ENCODE measurements at regions not wholly inside any gene's neighbourhood (a gene's known extent, or its start where the extent isn't known, plus 50 kb on each side); places are given as distances from the start of the nearest gene placed in this dataset.

- ATAC-seq (ENCODE audit: low read depth): no peak
- Histone ChIP-seq H3K9ac (ENCODE audit: low read length) (no peak overlapping the region), H3K4me1 (ENCODE audit: control insufficient read depth in 2 of 2, insufficient read depth in 2 of 2, low read length in 2 of 2) (no peaks in the 10 kb centered on the region), H3K27ac (ENCODE audit: low read length in 2 of 2) (no peak overlapping the region), H3K4me3 (ENCODE audit: control extremely low read depth in 1 of 5, extremely low read depth in 1 of 5, insufficient read depth in 1 of 5, low read depth in 2 of 5, low read length in 4 of 5) (no peak overlapping the region), H4K20me1 (ENCODE audit: control insufficient read depth, insufficient read depth, low read length, poor library complexity, severe bottlenecking) (no peaks in the 10 kb centered on the region), H3K36me3 (replicated peaks in 1 of 2; ENCODE audit: control extremely low read depth in 1 of 2, control insufficient read depth in 1 of 2, extremely low read depth in 1 of 2, insufficient read depth in 2 of 2, low read length in 1 of 2) (no peaks in the 10 kb centered on the region), H3K9me3 (ENCODE audit: control extremely low read depth in 1 of 3, control insufficient read depth in 2 of 3, insufficient read depth in 1 of 3, low read length in 2 of 3) (no peaks in the 10 kb centered on the region), H3K27me3 (replicated peaks in 1 of 4; ENCODE audit: control extremely low read depth in 1 of 4, control insufficient read depth in 3 of 4, insufficient read depth in 4 of 4, low read length in 3 of 4) (no peaks in the 10 kb centered on the region), H2AFZ (ENCODE audit: insufficient read depth, low read depth, low read length, poor library complexity, severe bottlenecking) (no peak overlapping the region), H3K79me2 (ENCODE audit: control insufficient read depth, insufficient read depth, low read length) (no peaks in the 10 kb centered on the region), H3K4me2 (replicated peaks; ENCODE audit: low read depth, low read length, poor library complexity, severe bottlenecking) (no peak overlapping the region)
- CTCF ChIA-PET: no interaction called here
- no peaks in the 10 kb centered on the region for H3K4me1 Mint-ChIP-seq
- intact Hi-C loops (cut with micrococcal nuclease): no loop called here
- WGBS (ENCODE audit: insufficient coverage): 93% methylated on average over 15 of the region's 16 CpGs
- TF ChIP-seq EZH2 (IDR thresholded peaks at IDR 0.05; ENCODE audit: borderline replicate concordance, insufficient read depth, low read depth, low read length, poor library complexity, severe bottlenecking): no peak
- TF ChIP-seq, protein P1, sequence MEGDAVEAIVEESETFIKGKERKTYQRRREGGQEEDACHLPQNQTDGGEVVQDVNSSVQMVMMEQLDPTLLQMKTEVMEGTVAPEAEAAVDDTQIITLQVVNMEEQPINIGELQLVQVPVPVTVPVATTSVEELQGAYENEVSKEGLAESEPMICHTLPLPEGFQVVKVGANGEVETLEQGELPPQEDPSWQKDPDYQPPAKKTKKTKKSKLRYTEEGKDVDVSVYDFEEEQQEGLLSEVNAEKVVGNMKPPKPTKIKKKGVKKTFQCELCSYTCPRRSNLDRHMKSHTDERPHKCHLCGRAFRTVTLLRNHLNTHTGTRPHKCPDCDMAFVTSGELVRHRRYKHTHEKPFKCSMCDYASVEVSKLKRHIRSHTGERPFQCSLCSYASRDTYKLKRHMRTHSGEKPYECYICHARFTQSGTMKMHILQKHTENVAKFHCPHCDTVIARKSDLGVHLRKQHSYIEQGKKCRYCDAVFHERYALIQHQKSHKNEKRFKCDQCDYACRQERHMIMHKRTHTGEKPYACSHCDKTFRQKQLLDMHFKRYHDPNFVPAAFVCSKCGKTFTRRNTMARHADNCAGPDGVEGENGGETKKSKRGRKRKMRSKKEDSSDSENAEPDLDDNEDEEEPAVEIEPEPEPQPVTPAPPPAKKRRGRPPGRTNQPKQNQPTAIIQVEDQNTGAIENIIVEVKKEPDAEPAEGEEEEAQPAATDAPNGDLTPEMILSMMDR (IDR thresholded peaks at IDR 0.05): no peak
- no peak overlapping the region for H3K4me3 Mint-ChIP-seq
- no peak for DNase-seq
- POLR2A ChIA-PET: no interaction called here
- H3K27me3 Mint-ChIP-seq: peaks cover 10% of the 10 kb centered on the region
- no peak overlapping the region for H3K27ac Mint-ChIP-seq
- no peaks in the 10 kb centered on the region for H3K9me3 Mint-ChIP-seq (ENCODE audit: insufficient read depth)
Observed at GRCh38 chr2:215514516-215514915, 78.6 kb upstream of the FN1 start.

DNA sequence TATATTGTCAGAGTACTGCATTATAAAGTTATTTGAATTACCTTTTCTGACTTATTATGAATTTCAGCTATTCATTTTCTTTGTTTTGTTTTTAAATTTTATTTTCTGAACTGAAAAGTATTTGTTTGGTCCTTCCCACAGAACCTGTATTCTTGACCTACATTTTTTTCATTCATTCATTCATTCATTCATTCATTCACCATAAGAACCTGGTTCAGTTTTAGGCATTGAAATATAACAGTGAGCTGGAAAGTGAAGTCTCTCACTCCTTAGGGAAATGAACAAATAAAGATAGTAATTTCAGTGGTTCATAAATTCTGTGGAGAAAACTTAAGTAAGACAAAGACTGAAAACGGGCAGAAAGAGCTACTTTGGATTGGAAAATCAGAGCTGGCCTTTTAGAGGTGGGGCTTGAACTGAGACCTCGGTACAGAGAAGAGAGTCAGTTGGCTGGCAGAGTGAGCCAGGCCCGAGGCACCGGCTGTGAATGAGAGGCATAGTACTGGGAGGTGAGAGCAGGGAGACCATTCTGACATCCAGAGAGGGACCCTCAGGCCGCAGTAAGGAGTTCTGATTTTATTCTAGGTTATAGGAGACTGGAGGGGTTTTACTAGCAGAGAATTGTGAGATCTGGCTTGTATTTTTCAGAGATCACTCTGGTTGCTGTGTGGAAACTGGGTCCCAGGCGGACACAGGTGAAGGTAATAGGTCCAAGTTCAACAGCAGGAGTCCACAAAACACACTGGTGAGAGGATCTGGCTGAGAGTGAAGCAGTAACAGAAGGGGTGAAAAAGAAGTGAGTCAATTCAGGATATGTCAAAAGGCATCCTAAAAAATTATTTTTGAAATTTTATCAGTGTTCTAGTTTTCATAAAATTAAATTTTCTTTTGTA, 75.8 kb upstream of the FN1 start:
- intact Hi-C loops (cut with micrococcal nuclease): no loop called here
- no peak for ATAC-seq (ENCODE audit: low read depth)
- Mint-ChIP-seq H3K27me3 (peaks cover 10% of the 10 kb centered on the region), H3K4me3 (no peak overlapping the region), H3K9me3 (ENCODE audit: insufficient read depth) (no peaks in the 10 kb centered on the region), H3K4me1 (no peaks in the 10 kb centered on the region), H3K27ac (no peak overlapping the region)
- Histone ChIP-seq H3K4me2 (replicated peaks; ENCODE audit: low read depth, low read length, poor library complexity, severe bottlenecking) (no peak overlapping the region), H3K9ac (ENCODE audit: low read length) (no peak overlapping the region), H3K79me2 (ENCODE audit: control insufficient read depth, insufficient read depth, low read length) (no peaks in the 10 kb centered on the region), H3K9me3 (ENCODE audit: control extremely low read depth in 1 of 3, control insufficient read depth in 2 of 3, insufficient read depth in 1 of 3, low read length in 2 of 3) (no peaks in the 10 kb centered on the region), H2AFZ (ENCODE audit: insufficient read depth, low read depth, low read length, poor library complexity, severe bottlenecking) (no peak overlapping the region), H3K27ac (ENCODE audit: low read length in 2 of 2) (no peak overlapping the region), H3K36me3 (replicated peaks in 1 of 2; ENCODE audit: control extremely low read depth in 1 of 2, control insufficient read depth in 1 of 2, extremely low read depth in 1 of 2, insufficient read depth in 2 of 2, low read length in 1 of 2) (no peaks in the 10 kb centered on the region), H3K4me1 (ENCODE audit: control insufficient read depth in 2 of 2, insufficient read depth in 2 of 2, low read length in 2 of 2) (no peaks in the 10 kb centered on the region), H3K27me3 (replicated peaks in 1 of 4; ENCODE audit: control extremely low read depth in 1 of 4, control insufficient read depth in 3 of 4, insufficient read depth in 4 of 4, low read length in 3 of 4) (no peaks in the 10 kb centered on the region), H4K20me1 (ENCODE audit: control insufficient read depth, insufficient read depth, low read length, poor library complexity, severe bottlenecking) (no peaks in the 10 kb centered on the region), H3K4me3 (ENCODE audit: control extremely low read depth in 1 of 5, extremely low read depth in 1 of 5, insufficient read depth in 1 of 5, low read depth in 2 of 5, low read length in 4 of 5) (no peak overlapping the region)
- TF ChIP-seq, protein P1 (IDR thresholded peaks at IDR 0.05): no peak
- no peak for TF ChIP-seq EZH2 (IDR thresholded peaks at IDR 0.05; ENCODE audit: borderline replicate concordance, insufficient read depth, low read depth, low read length, poor library complexity, severe bottlenecking)
- DNase-seq: no peak
- ChIA-PET POLR2A (no interaction called here), CTCF (no interaction called here)
- 79% methylated on average over 6 of the region's 6 CpGs for WGBS (ENCODE audit: insufficient coverage)
